Amniotic epithelial cell (primary cell): ENCODE measurements at regions not wholly inside any gene's neighbourhood (a gene's known extent, or its start where the extent isn't known, plus 50 kb on each side); places are given as distances from the start of the nearest gene placed in this dataset.

Source experiments
- DNase-seq: peaks from one replicate; pipeline ENCODE4 v3.0.0-alpha.2; 2010; ENCODE audit warnings: low read depth

DNA sequence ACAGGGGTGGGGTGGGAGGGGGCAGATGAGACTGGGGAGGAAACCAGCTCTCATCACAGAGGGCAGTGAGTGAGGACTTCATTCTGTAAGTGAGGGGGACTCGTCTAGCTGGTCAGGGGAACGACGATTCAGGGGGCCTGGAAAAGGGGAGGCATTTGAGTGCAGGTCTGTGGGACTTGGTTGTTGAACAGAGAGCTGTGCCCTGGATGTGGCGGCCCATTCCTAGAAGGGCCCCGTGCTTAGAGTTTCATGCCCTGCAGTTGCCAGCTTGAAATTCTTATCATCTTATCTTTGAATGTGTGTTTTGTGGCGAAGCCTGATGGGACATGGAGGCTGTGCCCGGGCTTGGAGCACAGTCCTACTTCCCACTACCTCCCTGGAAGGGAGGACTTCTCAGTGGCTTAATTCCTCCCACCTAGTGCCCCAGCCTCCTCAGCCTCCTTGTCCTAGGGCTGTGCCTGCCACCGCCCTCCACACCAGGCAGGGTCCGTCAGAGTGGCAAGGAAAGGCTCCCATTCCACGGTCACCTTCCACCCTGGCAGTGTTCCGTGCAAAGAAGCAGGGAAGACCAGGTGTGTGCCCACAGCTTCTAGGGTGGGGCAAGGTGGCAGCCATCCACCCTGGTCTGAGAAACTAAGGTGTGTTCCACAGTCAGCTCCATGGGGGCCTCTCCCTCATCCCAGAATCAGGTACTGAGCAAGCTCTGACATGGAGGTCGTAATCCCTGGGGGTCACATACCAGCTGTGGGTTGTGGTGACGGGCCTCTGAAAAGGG lies 59.7 kb upstream of the LMO1 start:
- no peak for DNase-seq

- DNase-seq, result no peak
These were observed 58.2 kb upstream of the LMO1 start for GRCh38 chr11:8321876-8322275.

- DNase-seq, result no peak
These were observed 56.4 kb upstream of the LMO1 start for GRCh38 chr11:8320076-8320475.

DNA sequence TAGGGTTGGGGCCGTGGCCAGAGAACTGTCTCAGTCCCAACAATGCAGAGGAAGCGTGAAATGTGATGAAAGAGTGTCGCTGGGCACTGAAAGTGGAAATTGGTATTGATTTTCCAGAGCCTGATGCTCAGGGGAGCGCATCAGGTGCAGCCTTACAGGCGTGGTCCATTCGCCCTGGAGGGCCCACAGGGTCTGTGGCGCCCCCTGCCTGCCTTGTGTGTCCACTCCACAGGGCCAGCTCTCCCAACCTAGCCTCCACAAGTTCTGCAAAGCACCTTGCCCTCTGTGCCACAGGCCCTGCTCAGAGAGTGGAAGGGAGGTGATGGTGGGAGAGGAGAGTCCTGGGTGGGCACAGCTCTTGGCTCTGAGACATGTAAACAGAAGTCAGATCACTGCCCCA lies 54.9 kb upstream of the LMO1 start:
- DNase-seq, result no peak

- DNase-seq, result peak; percentile 45
These were observed 53.5 kb upstream of the LMO1 start for GRCh38 chr11:8317159-8317558.

DNA sequence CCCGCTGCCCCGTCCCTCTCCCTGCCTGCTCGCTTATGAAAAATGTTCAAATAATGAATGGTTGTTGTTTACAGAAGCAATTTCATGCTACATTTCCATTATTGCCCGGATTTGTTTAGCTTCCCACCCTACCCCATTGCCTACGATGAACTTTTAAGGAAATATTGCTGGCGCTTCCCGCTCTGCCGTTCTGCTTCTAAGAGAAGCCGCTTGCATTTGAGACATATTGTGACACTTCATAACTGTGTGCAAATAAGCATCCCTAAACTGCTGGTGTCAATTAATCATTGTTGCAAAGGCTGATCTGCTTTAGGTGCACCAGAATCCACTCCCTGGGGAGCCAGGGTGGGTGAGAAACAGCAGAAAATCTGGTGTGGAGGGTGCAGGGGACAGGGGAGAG lies 52.3 kb upstream of the LMO1 start:
- DNase-seq, result no peak

- DNase-seq, result no peak
These were observed 51.8 kb upstream of the LMO1 start for GRCh38 chr11:8315463-8315862.

DNA sequence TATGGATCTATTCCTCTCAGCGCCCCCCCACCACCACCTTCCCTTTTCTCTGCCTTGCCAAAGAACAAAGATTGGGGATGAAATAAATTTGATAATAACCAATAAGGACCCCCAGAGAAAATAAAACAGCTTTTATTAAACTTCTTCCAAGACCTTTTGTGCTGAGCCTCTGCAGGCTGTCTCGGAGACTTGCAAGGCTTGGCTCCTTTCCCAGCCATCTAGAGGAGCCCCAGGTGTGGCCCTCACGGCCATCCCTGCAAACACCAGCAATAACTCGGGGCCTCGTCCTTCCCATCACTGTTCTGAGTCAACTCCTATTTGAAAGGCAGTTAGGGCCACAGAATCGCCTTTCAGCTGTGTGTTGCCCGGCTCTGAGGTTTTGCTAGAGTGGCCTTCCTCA lies 51.2 kb upstream of the LMO1 start:
- no peak for DNase-seq

DNA sequence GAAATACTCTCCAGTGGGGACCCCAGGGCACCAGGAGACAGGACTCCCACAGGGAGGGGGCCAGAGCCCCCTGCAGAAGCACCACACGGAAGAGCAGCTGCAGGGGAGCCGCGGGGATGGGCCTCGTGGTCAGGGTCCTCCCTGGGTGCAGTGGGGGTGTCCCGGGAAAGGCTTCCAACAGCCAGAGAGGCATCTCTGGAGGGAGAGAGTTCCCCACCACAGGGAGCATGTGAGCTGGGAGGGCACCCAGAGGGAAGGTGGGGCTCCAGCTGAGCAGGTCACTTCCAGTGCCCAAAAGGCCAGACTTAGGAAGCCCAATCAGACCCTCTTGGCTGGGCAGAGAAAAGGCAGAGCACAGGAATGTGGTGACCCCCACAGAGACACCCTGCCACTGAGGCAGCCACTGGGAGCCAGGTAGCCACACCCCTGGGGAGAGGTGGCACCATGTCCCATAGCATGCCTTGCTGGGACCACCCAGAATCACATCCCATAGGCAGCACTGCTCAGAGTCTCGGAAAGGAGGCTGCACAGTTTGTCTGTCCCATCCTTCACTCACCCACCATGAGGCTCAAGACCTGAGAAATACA lies 49.9 kb upstream of the LMO1 start:
- DNase-seq, result no peak
